ENCODE measurements at regions not wholly inside any gene's neighbourhood (a gene's known extent, or its start where the extent isn't known, plus 50 kb on each side); places are given as distances from the start of the nearest gene placed in this dataset.

DNA sequence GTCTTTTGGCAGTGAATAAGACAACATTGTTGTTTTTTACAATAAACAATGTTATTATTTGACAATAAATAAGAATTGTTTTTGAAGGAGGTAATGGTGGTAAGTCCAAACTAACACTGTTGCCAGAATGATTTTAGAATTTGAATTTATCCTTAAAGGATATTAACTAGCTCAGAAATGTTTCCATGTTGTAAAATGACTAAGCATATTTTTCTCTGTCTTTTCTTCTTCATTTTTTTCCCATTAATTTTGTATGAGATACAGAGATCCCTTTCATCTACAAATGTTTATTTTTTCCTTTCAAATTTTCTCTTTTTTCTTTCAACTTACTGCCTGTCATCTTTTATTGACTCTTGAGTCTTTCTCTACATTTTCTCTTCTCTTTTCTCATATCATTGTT lies 66.5 kb upstream of the DOCK10 start:
- TF ChIP-seq, protein P1, sequence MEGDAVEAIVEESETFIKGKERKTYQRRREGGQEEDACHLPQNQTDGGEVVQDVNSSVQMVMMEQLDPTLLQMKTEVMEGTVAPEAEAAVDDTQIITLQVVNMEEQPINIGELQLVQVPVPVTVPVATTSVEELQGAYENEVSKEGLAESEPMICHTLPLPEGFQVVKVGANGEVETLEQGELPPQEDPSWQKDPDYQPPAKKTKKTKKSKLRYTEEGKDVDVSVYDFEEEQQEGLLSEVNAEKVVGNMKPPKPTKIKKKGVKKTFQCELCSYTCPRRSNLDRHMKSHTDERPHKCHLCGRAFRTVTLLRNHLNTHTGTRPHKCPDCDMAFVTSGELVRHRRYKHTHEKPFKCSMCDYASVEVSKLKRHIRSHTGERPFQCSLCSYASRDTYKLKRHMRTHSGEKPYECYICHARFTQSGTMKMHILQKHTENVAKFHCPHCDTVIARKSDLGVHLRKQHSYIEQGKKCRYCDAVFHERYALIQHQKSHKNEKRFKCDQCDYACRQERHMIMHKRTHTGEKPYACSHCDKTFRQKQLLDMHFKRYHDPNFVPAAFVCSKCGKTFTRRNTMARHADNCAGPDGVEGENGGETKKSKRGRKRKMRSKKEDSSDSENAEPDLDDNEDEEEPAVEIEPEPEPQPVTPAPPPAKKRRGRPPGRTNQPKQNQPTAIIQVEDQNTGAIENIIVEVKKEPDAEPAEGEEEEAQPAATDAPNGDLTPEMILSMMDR (IDR thresholded peaks at IDR 0.05): no peak
- no peak for TF ChIP-seq POLR2A (IDR thresholded peaks at IDR 0.05)
- no peak for TF ChIP-seq EP300 (IDR thresholded peaks at IDR 0.05)
- no peak for TF ChIP-seq POLR2AphosphoS5 (IDR thresholded peaks at IDR 0.05)

Measured in suprapubic skin (tissue), 4 donors.